ENCODE measurements at regions not wholly inside any gene's neighbourhood (a gene's known extent, or its start where the extent isn't known, plus 50 kb on each side); places are given as distances from the start of the nearest gene placed in this dataset.
"Not testable (repeated sequence)": the region's sequence is repeated elsewhere in the genome, so short reads cannot be mapped to it uniquely, and the experiment has no call there.

- no peak for DNase-seq
Observed at GRCh38 chr20:52098186-52098585, 93.4 kb downstream of the ZFP64 start.

- no peak for DNase-seq
Observed at GRCh38 chr20:52096117-52096516, 95.5 kb downstream of the ZFP64 start.

- no peak for DNase-seq
Observed at GRCh38 chr20:52094693-52095092, 96.9 kb downstream of the ZFP64 start.

GRCh38 chr20:52093575-52093974 is 98.0 kb downstream of the ZFP64 start:
- DNase-seq, result no peak

GRCh38 chr20:52090035-52090434 is 101.5 kb downstream of the ZFP64 start:
- DNase-seq, result no peak

DNA sequence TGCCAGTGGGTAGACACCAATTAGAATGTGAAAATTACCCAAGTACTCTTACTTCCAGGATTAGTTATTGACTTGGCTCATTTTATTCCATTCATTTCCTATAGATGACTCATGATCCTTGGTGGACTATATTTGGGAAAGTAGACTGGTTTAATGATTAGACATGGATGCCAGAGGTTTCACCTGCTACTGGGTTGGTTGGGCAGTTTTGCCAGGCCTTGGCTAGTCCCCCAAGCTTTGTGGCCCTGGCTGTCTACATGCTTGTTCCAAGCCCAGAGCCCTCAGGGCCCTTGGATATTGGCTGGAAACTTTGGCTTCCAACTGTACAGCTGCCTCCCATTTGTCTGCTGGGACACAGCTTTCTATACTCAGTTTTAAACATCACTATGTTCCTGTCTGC is 104.1 kb downstream of the ZFP64 start:
- no peak for DNase-seq

DNA sequence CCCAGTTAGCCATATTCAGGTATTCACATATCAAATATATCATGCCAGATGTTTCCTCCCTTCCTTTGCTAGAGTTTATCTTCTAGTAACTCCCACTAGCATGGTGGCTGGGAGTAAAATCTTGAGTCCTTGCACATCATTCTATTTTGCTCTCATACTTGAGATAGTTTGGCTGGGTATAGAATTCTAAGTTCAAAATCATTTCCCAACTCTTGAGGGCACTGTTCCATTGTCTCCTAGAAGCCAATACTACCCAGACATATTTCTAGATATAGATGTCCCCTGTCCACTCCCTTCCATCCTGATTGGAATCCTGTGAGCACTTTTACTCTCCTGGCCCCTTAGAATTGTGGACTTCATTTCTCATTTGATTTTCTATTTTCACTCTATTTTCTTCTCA is 104.7 kb downstream of the ZFP64 start:
- no peak for DNase-seq

GRCh38 chr20:52084727-52085126 is 106.9 kb downstream of the ZFP64 start:
- DNase-seq, result no peak

- DNase-seq, result peak; percentile 9 to 13
Observed at GRCh38 chr20:52083627-52084232, 107.8 kb downstream of the ZFP64 start.

- no peak for DNase-seq
Observed at GRCh38 chr20:52082612-52083011, 109.0 kb downstream of the ZFP64 start.

GRCh38 chr20:52081791-52082190 is 109.8 kb downstream of the ZFP64 start:
- no peak for DNase-seq

DNA sequence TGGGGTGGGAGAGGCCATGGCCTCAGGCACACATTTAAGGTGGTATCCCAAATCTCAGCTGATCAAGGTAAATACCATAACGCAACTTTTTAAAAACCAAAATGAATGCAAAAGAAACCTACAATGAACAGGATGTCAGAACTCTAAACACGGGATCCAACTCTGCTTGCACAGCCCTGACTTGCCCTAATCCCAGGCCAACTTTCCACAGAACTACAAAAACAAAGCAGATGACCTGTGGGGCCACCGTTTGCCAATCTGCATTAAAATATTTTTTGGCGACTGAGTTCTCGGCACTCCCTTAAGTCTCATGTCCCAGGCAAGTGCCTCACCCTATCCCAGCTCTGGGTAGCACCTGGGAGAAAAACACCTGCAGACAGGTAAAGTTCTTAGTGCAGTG is 110.5 kb downstream of the ZFP64 start:
- no peak for DNase-seq

GRCh38 chr20:52078289-52078688 is 113.3 kb downstream of the ZFP64 start:
- DNase-seq, result no peak

DNA sequence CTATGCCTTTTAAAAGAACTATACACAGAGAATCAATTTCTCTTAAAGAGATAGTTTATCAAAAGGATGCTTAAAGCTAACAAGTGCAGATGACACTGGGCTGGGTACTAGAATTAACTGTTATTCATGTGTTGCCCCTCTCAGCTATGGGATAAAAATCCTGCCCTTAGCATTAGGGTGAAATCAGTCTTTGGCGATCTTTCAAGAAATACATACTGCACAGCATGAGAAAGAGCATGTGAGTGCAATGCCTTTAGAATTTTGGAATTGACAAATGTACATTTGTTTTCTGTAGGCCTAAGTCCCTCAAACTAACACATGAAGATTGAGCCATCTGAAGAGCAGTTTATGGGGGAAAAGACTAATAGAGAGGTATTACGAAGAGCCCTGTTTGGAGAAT is 115.4 kb downstream of the ZFP64 start:
- no peak for DNase-seq

DNA sequence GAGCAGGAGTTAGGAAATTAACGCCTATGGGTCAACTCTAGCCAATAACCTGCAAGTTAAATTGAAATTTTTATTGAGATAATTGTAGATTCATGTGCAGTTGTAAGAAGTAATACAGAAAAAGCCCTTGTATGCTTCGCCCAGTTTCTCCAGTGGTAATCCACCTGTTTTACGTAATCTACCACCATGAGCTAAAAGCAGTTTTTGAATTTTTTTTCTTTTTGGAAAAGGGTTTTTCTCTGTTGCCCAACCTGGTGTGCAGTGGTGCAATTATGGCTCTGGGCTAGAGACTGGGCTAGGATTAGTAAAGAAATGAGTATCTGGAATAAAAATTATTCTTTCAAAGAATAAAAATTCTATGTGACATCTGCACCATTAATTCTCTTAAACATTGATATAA is 116.2 kb downstream of the ZFP64 start:
- DNase-seq, result no peak

GRCh38 chr20:52071136-52071535 is 120.4 kb downstream of the ZFP64 start:
- no peak for DNase-seq

GRCh38 chr20:52064931-52065330 is 126.6 kb downstream of the ZFP64 start:
- no peak for DNase-seq

DNA sequence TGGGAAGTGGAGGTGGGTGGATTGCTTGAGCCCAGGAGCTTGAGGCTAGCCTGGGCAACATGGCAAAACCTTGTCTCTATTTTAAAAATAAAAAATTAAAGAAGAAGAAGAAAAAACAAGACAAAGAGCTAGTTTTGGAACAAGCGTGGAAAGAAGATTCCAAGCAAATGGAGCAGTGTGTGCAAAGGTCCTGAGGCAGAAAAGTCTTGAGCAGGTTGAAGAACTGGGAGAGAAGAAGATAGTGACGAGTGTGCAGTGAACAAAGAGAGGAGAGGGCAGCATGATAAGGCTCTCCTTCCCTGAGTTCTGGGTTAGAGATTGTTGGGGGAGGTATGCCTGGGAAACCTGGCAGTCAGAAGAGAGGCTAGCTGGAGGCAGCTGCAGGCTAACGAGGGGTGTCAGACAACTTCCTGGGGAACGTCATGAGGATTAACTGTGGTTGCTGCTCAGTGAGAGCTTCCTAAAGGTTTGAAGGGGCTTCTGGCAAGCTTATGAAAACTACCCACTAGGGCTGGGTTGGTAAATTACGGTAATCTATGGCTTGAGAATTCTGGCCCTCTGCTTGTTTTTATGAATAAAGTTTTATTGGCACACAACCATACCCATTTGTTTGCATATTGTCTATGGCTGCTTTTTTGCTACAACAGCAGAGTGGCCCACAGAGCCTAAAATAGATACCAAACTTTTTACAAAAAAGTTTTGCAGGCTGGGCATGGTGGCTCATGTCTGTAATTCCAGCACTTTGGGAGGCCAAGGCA is 128.9 kb downstream of the ZFP64 start:
- DNase-seq, result no peak

- DNase-seq, result no peak
Observed at GRCh38 chr20:52060794-52061714, 130.5 kb downstream of the ZFP64 start.

DNA sequence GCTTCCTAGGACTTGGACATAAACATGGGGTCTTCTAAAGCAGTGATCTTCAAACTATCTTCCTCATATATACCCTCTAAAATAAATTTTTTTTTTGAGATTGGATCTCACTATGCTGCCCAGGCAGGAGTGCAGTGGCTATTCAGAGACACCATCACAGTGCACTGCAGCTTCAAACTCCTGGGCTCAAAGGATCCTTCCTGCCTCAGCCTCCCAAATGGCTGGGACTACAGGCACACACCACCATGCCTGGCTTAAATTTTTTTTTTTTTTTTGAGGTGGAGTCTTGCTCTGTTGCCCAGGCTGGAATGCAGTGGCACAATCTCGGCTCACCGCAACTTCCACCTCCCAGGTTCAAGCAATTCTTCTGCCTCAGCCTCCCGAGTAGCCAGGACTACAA is 134.4 kb downstream of the ZFP64 start:
- DNase-seq, result not testable (repeated sequence)

GRCh38 chr20:52056203-52057062 is 135.1 kb downstream of the ZFP64 start:
- DNase-seq, result no peak

DNA sequence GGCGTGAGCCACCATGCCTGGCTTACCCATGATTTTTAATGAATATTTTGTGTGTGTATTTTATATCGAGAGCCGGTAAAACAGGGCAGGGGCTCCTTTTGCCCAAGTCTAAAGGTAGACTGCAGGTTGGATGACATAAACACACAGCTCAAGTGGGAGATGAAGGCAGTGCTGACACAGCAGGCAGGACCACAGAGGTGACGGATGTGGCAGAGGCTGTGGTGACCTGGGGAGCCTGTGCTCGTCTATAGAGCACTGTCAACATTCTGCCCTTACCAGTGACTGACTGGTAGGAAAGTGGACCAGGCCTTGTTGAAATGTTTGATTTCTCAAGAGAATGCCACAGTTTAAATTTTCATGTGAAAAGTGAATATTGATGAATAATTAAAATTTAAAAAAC is 137.5 kb downstream of the ZFP64 start:
- peak in 1 of 2 experiments; percentile 3 for DNase-seq

Data from stimulated activated CD4-positive, alpha-beta T cell treated with anti-CD3 and anti-CD28 coated beads, Interleukin-4, amount 100 ng/mL, for 4 hours (primary cell).